Neural crest cell (in vitro differentiated cells): ENCODE measurements at regions not wholly inside any gene's neighbourhood (a gene's known extent, or its start where the extent isn't known, plus 50 kb on each side); places are given as distances from the start of the nearest gene placed in this dataset.

Experiments
- DNase-seq: peaks from one replicate; pipeline ENCODE4 v3.0.0; 2021; ENCODE audit warnings: low read depth, mixed read lengths, low spot score
- H3K27ac Mint-ChIP-seq: one replicate; pipeline ENCODE4 v1.8.0; 2021; ENCODE audit warnings: mild to moderate bottlenecking, mixed read lengths; ENCODE audit not compliant: unreplicated experiment
- H3K27me3 Mint-ChIP-seq: 2 replicates; pipeline ENCODE4 v1.8.0; 2021; ENCODE audit warnings: low read depth, mild to moderate bottlenecking, mixed read lengths
- H3K36me3 Mint-ChIP-seq: 2 replicates; pipeline ENCODE4 v1.8.0; 2021; ENCODE audit warnings: low read depth, mild to moderate bottlenecking, mixed read lengths
- H3K4me1 Mint-ChIP-seq: 2 replicates; pipeline ENCODE4 v1.8.0; 2021; ENCODE audit warnings: mixed read lengths
- H3K4me3 Mint-ChIP-seq: one replicate; pipeline ENCODE4 v1.8.0; 2021; ENCODE audit warnings: mild to moderate bottlenecking, mixed read lengths
- H3K9me3 Mint-ChIP-seq: 2 replicates; pipeline ENCODE4 v1.8.0; 2021; ENCODE audit warnings: mixed read lengths
- CTCF ChIP-seq: fragments of 200-600 bp; sonication (generic); conservative IDR thresholded peaks from 2 replicates; pipeline ENCODE4 v1.5.0; 2021; ENCODE audit warnings: antibody characterized with exemption, mild to moderate bottlenecking

DNA sequence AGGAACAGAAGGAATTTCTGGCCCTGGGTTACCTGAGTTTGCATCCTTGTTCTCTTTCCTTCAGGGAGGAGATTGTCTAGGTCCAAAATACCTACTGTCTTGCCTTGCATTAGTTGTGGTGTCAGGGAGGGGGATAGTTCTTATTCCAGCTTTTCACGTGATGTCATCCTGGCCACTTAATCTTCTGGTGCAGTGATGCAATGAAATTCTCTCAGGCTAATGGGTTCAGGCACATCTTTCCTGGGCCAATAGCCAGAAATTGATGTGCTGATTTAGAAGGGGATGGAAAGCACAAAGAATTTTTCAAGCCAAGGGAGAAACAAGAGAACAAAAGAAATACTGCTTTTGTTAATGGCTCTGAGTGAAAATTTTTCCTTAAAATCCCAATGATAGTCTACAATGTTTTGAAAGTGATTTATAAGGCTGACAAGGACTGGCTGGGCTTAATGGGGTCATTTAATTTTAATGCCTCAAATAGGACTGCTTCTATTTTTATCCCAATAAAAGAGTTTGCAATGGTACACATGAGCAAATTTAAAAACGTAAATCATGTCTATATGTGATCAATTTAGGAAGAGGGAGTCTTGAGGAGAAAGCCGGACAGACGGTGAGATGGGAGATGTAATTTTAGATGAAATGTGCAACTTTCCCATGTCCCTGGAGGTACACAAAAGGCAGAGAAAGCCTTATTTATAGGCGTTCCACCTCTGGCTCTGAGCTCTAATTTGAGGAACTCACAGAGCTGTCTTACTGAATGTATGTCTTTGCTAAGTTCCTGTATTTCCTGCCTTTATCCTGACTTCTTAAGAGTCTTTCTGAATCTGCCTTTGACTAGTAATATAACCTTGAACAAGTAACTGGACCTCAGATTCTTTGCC lies 89.3 kb upstream of the SV2C start:
- TF ChIP-seq CTCF, result no peak
- Mint-ChIP-seq H3K4me3 (no peak overlapping the region), H3K27me3 (no peaks in the 10 kb centered on the region), H3K4me1 (no peaks in the 10 kb centered on the region), H3K36me3 (peaks cover 2% of the 10 kb centered on the region), H3K27ac (no peak overlapping the region), H3K9me3 (peaks cover 13% of the 10 kb centered on the region)
- no peak for DNase-seq

DNA sequence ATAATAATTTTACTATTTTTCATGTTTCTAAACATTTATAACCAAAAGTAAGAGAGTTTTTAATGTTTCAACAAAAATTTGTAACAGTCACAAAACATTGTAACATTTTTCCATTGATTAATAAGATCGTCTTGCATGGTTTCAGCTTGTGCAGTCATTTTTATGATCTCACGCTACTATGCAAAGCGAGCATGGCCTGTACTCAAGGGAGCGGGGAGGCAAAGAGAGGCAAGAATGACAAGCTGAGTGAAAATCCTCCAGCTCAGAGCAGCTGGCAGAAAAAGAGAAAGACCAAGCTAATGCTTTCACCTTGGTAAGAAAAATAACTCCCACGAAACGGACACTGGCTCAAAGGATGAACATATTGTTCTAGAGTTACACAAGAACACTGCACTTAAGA lies 90.0 kb upstream of the SV2C start:
- Mint-ChIP-seq H3K9me3 (peaks cover 6% of the 10 kb centered on the region), H3K4me1 (no peaks in the 10 kb centered on the region), H3K36me3 (peaks cover 2% of the 10 kb centered on the region), H3K4me3 (no peak overlapping the region), H3K27ac (no peak overlapping the region), H3K27me3 (no peaks in the 10 kb centered on the region)
- no peak for DNase-seq
- no peak for TF ChIP-seq CTCF

GRCh38 chr5:75992753-75993152 lies 90.4 kb upstream of the SV2C start:
- Mint-ChIP-seq H3K9me3 (peaks cover 6% of the 10 kb centered on the region), H3K36me3 (peaks cover 2% of the 10 kb centered on the region), H3K4me3 (no peak overlapping the region), H3K4me1 (no peaks in the 10 kb centered on the region), H3K27me3 (no peaks in the 10 kb centered on the region), H3K27ac (no peak overlapping the region)
- no peak for DNase-seq
- no peak for TF ChIP-seq CTCF

- H3K4me3 Mint-ChIP-seq, result no peak overlapping the region
- H3K9me3 Mint-ChIP-seq, result no peaks in the 10 kb centered on the region
- no peaks in the 10 kb centered on the region for H3K36me3 Mint-ChIP-seq
- no peaks in the 10 kb centered on the region for H3K4me1 Mint-ChIP-seq
- no peak for DNase-seq
- peaks cover 8% of the 10 kb centered on the region for H3K27me3 Mint-ChIP-seq
- no peak overlapping the region for H3K27ac Mint-ChIP-seq
- TF ChIP-seq CTCF, result no peak
These were observed 98.1 kb upstream of the SV2C start for GRCh38 chr5:75985077-75985476.

DNA sequence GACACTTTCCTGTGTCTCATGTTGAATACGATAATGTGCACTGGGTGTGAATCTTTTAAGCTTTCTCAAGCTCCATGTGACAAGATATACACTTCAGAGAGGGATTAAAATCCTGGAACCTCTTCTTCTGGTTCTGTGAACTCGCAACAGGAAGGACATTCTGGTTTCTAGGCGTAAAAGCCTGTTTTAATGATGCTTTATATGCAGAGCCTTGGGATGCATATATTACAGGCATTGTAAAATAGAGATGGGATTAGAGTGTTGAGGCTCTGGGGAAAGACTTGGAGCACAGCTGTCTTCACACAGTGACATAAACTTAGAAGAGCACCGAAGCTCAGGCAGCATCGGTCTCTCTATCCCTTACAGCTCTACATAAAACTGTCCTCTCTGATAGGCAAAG lies 107.7 kb upstream of the SV2C start:
- no peak for TF ChIP-seq CTCF
- Mint-ChIP-seq H3K4me3 (no peak overlapping the region), H3K36me3 (no peaks in the 10 kb centered on the region), H3K9me3 (peaks cover 9% of the 10 kb centered on the region), H3K27ac (no peak overlapping the region), H3K4me1 (no peaks in the 10 kb centered on the region), H3K27me3 (peaks cover 6% of the 10 kb centered on the region)
- DNase-seq, result no peak
